ENCODE measurements at regions not wholly inside any gene's neighbourhood (a gene's known extent, or its start where the extent isn't known, plus 50 kb on each side); places are given as distances from the start of the nearest gene placed in this dataset.

- DNase-seq: no peak
These were observed 125.2 kb upstream of the PIK3C3 start for GRCh38 chr18:41829647-41830516.

GRCh38 chr18:41828137-41828536, 126.9 kb upstream of the PIK3C3 start:
- no peak for DNase-seq

GRCh38 chr18:41820784-41821183, 134.2 kb upstream of the PIK3C3 start:
- no peak for DNase-seq

GRCh38 chr18:41818381-41819355, 136.4 kb upstream of the PIK3C3 start:
- DNase-seq: no peak

GRCh38 chr18:41814651-41815050, 140.4 kb upstream of the PIK3C3 start:
- DNase-seq: no peak

GRCh38 chr18:41809652-41810051, 145.4 kb upstream of the PIK3C3 start:
- DNase-seq: no peak

- no peak for DNase-seq
These were observed 149.7 kb upstream of the PIK3C3 start for GRCh38 chr18:41805341-41805740.

GRCh38 chr18:41798879-41799278, 156.2 kb upstream of the PIK3C3 start:
- DNase-seq: no peak

GRCh38 chr18:41790687-41791086, 164.3 kb upstream of the PIK3C3 start:
- DNase-seq: no peak

GRCh38 chr18:41789001-41789400, 166.0 kb upstream of the PIK3C3 start:
- DNase-seq: no peak

GRCh38 chr18:41783879-41784278, 171.2 kb upstream of the PIK3C3 start:
- no peak for DNase-seq

GRCh38 chr18:41783065-41783818, 171.8 kb upstream of the PIK3C3 start:
- no peak for DNase-seq

- no peak for DNase-seq
These were observed 183.1 kb upstream of the PIK3C3 start for GRCh38 chr18:41771973-41772372.

GRCh38 chr18:41769265-41769664, 185.8 kb upstream of the PIK3C3 start:
- DNase-seq: no peak

- no peak for DNase-seq
These were observed 186.6 kb upstream of the PIK3C3 start for GRCh38 chr18:41768467-41768866.

GRCh38 chr18:41767960-41768359, 187.1 kb upstream of the PIK3C3 start:
- DNase-seq: peak; percentile 13

- no peak for DNase-seq
These were observed 189.6 kb upstream of the PIK3C3 start for GRCh38 chr18:41765460-41765859.

GRCh38 chr18:41763361-41763760, 191.7 kb upstream of the PIK3C3 start:
- no peak for DNase-seq

- no peak for DNase-seq
These were observed 193.6 kb upstream of the PIK3C3 start for GRCh38 chr18:41761333-41762018.

- no peak for DNase-seq
These were observed 196.5 kb upstream of the PIK3C3 start for GRCh38 chr18:41758534-41758933.

GRCh38 chr18:41756141-41756540, 198.9 kb upstream of the PIK3C3 start:
- DNase-seq: no peak

- DNase-seq: no peak
These were observed 200.7 kb upstream of the PIK3C3 start for GRCh38 chr18:41754332-41754731.

All from hematopoietic multipotent progenitor cell treated with erythropoietin and hydrocortisone succinate and interleukin-3 and kit ligand, for 8 days (in vitro differentiated cells).